Medulla oblongata (tissue), 1 donor: ENCODE measurements at regions not wholly inside any gene's neighbourhood (a gene's known extent, or its start where the extent isn't known, plus 50 kb on each side); places are given as distances from the start of the nearest gene placed in this dataset.

ENCODE experiments used
- DNase-seq: peaks from one replicate; pipeline ENCODE4 v3.0.0-alpha.2; 2015; ENCODE audit errors: extremely low spot score

- DNase-seq, result no peak
These were observed 140.0 kb upstream of the SOX5 start for GRCh38 chr12:24089510-24089890.

GRCh38 chr12:24088751-24089509 is 139.5 kb upstream of the SOX5 start:
- no peak for DNase-seq

- DNase-seq, result no peak
These were observed 137.8 kb upstream of the SOX5 start for GRCh38 chr12:24087294-24087693.

- DNase-seq, result no peak
These were observed 135.3 kb upstream of the SOX5 start for GRCh38 chr12:24084800-24085199.

- DNase-seq, result no peak
These were observed 134.4 kb upstream of the SOX5 start for GRCh38 chr12:24083838-24084237.

GRCh38 chr12:24081606-24082005 is 132.1 kb upstream of the SOX5 start:
- DNase-seq, result no peak

GRCh38 chr12:24081092-24081529 is 131.6 kb upstream of the SOX5 start:
- DNase-seq, result no peak

GRCh38 chr12:24080465-24080864 is 131.0 kb upstream of the SOX5 start:
- DNase-seq, result no peak

GRCh38 chr12:24079083-24079482 is 129.6 kb upstream of the SOX5 start:
- no peak for DNase-seq

- DNase-seq, result no peak
These were observed 128.9 kb upstream of the SOX5 start for GRCh38 chr12:24078318-24078765.

- no peak for DNase-seq
These were observed 127.7 kb upstream of the SOX5 start for GRCh38 chr12:24077161-24077560.

- DNase-seq, result no peak
These were observed 126.2 kb upstream of the SOX5 start for GRCh38 chr12:24075650-24076049.

- DNase-seq, result no peak
These were observed 123.8 kb upstream of the SOX5 start for GRCh38 chr12:24073170-24073810.

GRCh38 chr12:24072302-24072701 is 122.8 kb upstream of the SOX5 start:
- DNase-seq, result no peak

- DNase-seq, result no peak
These were observed 122.4 kb upstream of the SOX5 start for GRCh38 chr12:24071842-24072241.

- DNase-seq, result peak; percentile 34
These were observed 120.3 kb upstream of the SOX5 start for GRCh38 chr12:24069532-24070395.

- DNase-seq, result peak; percentile 24
These were observed 117.4 kb upstream of the SOX5 start for GRCh38 chr12:24066865-24067264.

GRCh38 chr12:24066097-24066496 is 116.6 kb upstream of the SOX5 start:
- DNase-seq, result no peak

GRCh38 chr12:24062642-24063245 is 113.3 kb upstream of the SOX5 start:
- DNase-seq, result no peak

- DNase-seq, result no peak
These were observed 110.6 kb upstream of the SOX5 start for GRCh38 chr12:24060089-24060488.

- DNase-seq, result no peak
These were observed 108.5 kb upstream of the SOX5 start for GRCh38 chr12:24057920-24058476.

- no peak for DNase-seq
These were observed 106.3 kb upstream of the SOX5 start for GRCh38 chr12:24055747-24056146.
